Amygdala (tissue), 56 donors: ENCODE measurements at regions not wholly inside any gene's neighbourhood (a gene's known extent, or its start where the extent isn't known, plus 50 kb on each side); places are given as distances from the start of the nearest gene placed in this dataset.

Experiments used
- DNase-seq, 56 donors: peaks; one replicate each; lab custom pipeline; 2025; lab: John Stamatoyannopoulos, UW

- no peak for DNase-seq
Measured at GRCh38 chr3:30349507-30349906, 256.9 kb upstream of the TGFBR2 start.

GRCh38 chr3:30350011-30350410 lies 256.4 kb upstream of the TGFBR2 start:
- no peak for DNase-seq

- no peak for DNase-seq
Measured at GRCh38 chr3:30350901-30351300, 255.5 kb upstream of the TGFBR2 start.

GRCh38 chr3:30352410-30353318 lies 253.7 kb upstream of the TGFBR2 start:
- no peak for DNase-seq

- DNase-seq = no peak
Measured at GRCh38 chr3:30353711-30354467, 252.5 kb upstream of the TGFBR2 start.

GRCh38 chr3:30354513-30354912 lies 251.9 kb upstream of the TGFBR2 start:
- no peak for DNase-seq

GRCh38 chr3:30354972-30355371 lies 251.4 kb upstream of the TGFBR2 start:
- DNase-seq = no peak

- DNase-seq = no peak
Measured at GRCh38 chr3:30355622-30356021, 250.8 kb upstream of the TGFBR2 start.

- no peak for DNase-seq
Measured at GRCh38 chr3:30356866-30357753, 249.3 kb upstream of the TGFBR2 start.

- no peak for DNase-seq
Measured at GRCh38 chr3:30357897-30358296, 248.5 kb upstream of the TGFBR2 start.

- no peak for DNase-seq
Measured at GRCh38 chr3:30358871-30359270, 247.5 kb upstream of the TGFBR2 start.

- DNase-seq = no peak
Measured at GRCh38 chr3:30368978-30369377, 237.4 kb upstream of the TGFBR2 start.

GRCh38 chr3:30370681-30371271 lies 235.6 kb upstream of the TGFBR2 start:
- no peak for DNase-seq

GRCh38 chr3:30372837-30373236 lies 233.6 kb upstream of the TGFBR2 start:
- no peak for DNase-seq

GRCh38 chr3:30384546-30385072 lies 221.8 kb upstream of the TGFBR2 start:
- DNase-seq = no peak

GRCh38 chr3:30393079-30393478 lies 213.3 kb upstream of the TGFBR2 start:
- no peak for DNase-seq

GRCh38 chr3:30397030-30397429 lies 209.4 kb upstream of the TGFBR2 start:
- no peak for DNase-seq

GRCh38 chr3:30399394-30400181 lies 206.8 kb upstream of the TGFBR2 start:
- DNase-seq = no peak

- DNase-seq = no peak
Measured at GRCh38 chr3:30400926-30401325, 205.5 kb upstream of the TGFBR2 start.
